ENCODE measurements at regions not wholly inside any gene's neighbourhood (a gene's known extent, or its start where the extent isn't known, plus 50 kb on each side); places are given as distances from the start of the nearest gene placed in this dataset.
"Not testable (repeated sequence)": the region's sequence is repeated elsewhere in the genome, so short reads cannot be mapped to it uniquely, and the experiment has no call there.

DNA sequence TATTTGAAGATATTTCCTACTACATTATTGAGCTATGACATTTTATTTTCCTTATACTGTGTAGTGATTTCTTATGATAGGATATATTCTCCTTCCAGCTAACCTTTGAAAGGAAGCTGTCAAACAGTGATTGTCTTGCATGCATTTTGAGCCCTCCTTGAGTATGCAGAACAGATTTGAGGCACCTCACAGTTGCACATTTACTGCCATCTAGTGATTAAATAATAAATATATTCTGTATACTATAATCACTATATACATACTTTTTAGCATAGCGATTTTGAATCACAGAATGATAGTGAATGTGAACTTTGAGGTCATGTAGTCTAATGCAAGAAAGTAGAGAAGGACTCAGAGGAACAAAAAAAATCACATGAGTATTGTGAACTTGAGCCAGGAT, 268.4 kb upstream of the CDH19 start:
- H3K4me3 ChIP-seq (ENCODE audit: low read depth, low read length): no peak overlapping the region
- no peak overlapping the region for H3K27ac ChIP-seq (ENCODE audit: low read depth, low read length)
- no peaks in the 10 kb centered on the region for H3K27me3 ChIP-seq (ENCODE audit: control insufficient read depth, insufficient read depth, low read length)
- H3K9me3 ChIP-seq (ENCODE audit: control insufficient read depth, insufficient read depth, low read length): no peaks in the 10 kb centered on the region
- H3K4me1 ChIP-seq (ENCODE audit: control insufficient read depth, insufficient read depth, low read length): no peaks in the 10 kb centered on the region
- DNase-seq (ENCODE audit: low read depth in 4 of 6, low spot score in 6 of 6): peak in 4 of 6 donors; percentile 7 to 84 (median 30)
- H3K36me3 ChIP-seq (ENCODE audit: control insufficient read depth, insufficient read depth, low read length): no peaks in the 10 kb centered on the region
- no CpG with 5 or more reads among the region's 1 CpG for WGBS (ENCODE audit: insufficient coverage)

DNA sequence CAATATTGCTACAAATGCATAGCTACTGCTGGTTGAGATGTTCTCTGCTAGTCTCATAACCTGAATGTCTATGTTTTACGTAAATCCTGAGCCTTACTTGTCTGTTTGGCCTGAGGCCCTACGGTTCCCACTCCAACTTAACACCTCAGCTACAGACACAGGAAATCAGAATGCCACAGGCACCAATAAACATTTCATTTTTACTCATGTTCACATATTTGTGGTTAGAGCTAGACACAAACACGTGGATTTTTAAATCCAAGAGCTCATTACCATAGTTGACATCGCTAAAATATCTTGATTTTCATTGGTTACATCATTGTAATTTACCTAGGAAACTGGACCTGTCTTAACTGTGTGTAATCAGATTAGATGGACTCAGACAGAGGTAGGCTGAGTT, 263.8 kb upstream of the CDH19 start:
- H3K36me3 ChIP-seq (ENCODE audit: control insufficient read depth, insufficient read depth, low read length): no peaks in the 10 kb centered on the region
- no peak overlapping the region for H3K27ac ChIP-seq (ENCODE audit: low read depth, low read length)
- H3K4me1 ChIP-seq (ENCODE audit: control insufficient read depth, insufficient read depth, low read length): no peaks in the 10 kb centered on the region
- H3K27me3 ChIP-seq (ENCODE audit: control insufficient read depth, insufficient read depth, low read length): no peaks in the 10 kb centered on the region
- no peak for DNase-seq (ENCODE audit: low read depth in 4 of 6, low spot score in 6 of 6)
- H3K9me3 ChIP-seq (ENCODE audit: control insufficient read depth, insufficient read depth, low read length): no peaks in the 10 kb centered on the region
- H3K4me3 ChIP-seq (ENCODE audit: low read depth, low read length): no peak overlapping the region
- WGBS (ENCODE audit: insufficient coverage): 100% methylated on average over 2 of the region's 4 CpGs

DNA sequence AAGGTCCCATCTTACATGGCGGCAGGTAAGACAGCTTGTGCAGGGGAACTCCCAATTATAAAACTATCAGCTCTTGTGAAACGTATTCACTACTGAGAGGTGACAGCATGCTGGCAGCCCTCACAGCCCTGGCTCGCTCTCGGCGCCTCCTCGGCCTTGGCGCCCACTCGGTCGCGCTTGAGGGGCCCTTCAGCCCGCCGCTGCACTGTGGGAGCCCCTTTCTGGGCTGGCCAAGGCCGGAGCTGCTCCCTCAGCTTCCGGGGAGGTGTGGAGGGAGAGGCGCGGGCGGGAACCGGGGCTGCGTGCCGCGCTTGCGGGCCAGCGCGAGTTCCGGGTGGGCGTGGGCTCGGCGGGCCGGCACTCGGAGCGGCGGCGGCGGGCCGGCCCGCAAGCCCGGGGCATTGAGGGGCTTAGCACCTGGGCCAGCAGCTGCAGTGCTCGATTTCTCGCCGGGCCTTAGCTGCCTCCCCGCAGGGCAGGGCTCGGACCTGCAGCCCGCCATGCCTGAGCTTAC, 262.6 kb upstream of the CDH19 start:
- H3K27me3 ChIP-seq (ENCODE audit: control insufficient read depth, insufficient read depth, low read length); H3K9me3 ChIP-seq (ENCODE audit: control insufficient read depth, insufficient read depth, low read length); H3K4me1 ChIP-seq (ENCODE audit: control insufficient read depth, insufficient read depth, low read length); DNase-seq (ENCODE audit: low read depth in 4 of 6, low spot score in 6 of 6); H3K36me3 ChIP-seq (ENCODE audit: control insufficient read depth, insufficient read depth, low read length); H3K4me3 ChIP-seq (ENCODE audit: low read depth, low read length); H3K27ac ChIP-seq (ENCODE audit: low read depth, low read length): not testable (repeated sequence)
- WGBS (ENCODE audit: insufficient coverage): 98% methylated on average over 33 of the region's 43 CpGs

DNA sequence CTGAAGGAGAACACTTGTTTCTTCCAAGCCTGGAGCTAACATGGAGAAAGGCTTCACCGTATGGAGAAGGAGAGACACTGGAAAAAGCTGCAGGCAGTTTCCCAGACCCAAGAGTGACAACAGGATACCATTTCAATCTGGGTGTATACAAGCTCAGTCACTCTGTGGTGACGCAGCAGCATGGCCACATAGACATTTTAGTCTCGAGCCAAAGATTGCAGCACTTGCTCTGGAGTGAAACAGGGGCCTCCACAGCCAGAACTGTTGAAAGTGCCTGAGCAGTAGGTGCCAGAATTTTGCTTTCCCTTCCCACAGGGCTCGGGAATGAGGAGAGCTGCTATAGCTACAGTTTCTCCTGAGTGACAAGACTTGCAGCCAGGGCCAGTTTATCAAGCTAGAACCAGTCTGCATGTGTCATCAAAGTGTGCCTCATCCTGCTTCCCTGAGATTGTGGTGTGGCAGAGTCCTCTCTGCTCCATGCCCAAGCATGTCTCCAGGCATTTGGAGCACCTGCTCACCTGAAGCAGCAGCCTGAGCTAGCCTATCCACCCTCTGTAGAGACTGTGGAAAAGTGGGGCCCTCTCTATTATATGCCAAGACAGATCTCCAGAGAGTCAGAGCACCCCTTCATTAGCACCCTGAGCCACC, 234.6 kb upstream of the CDH19 start:
- WGBS (ENCODE audit: insufficient coverage): 98% methylated on average over 4 of the region's 4 CpGs
- no peaks in the 10 kb centered on the region for H3K9me3 ChIP-seq (ENCODE audit: control insufficient read depth, insufficient read depth, low read length)

DNA sequence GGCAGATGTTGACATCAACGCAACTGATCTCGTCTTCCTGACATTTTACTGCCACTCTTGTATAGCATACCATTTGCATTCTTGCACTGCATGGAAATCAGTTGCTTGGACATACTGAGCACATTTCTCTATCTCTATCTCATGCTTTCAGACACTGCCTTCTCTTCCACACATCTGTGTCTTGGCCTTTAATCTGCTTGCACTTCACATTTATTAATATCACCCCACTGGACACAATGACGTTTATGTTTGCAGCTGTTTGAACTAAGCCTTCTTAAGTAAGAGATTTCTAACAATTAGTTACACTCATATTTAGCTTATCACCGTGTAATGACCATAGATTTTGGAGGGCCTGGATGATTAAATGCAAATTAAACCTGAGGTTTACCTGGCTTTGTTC, 229.8 kb upstream of the CDH19 start:
- no peaks in the 10 kb centered on the region for H3K27me3 ChIP-seq (ENCODE audit: control insufficient read depth, insufficient read depth, low read length)
- H3K36me3 ChIP-seq (ENCODE audit: control insufficient read depth, insufficient read depth, low read length): no peaks in the 10 kb centered on the region
- no peaks in the 10 kb centered on the region for H3K9me3 ChIP-seq (ENCODE audit: control insufficient read depth, insufficient read depth, low read length)
- no peak for DNase-seq (ENCODE audit: low read depth in 4 of 6, low spot score in 6 of 6)
- 100% methylated on average over 2 of the region's 4 CpGs for WGBS (ENCODE audit: insufficient coverage)
- H3K4me3 ChIP-seq (ENCODE audit: low read depth, low read length): no peak overlapping the region
- no peak overlapping the region for H3K27ac ChIP-seq (ENCODE audit: low read depth, low read length)
- H3K4me1 ChIP-seq (ENCODE audit: control insufficient read depth, insufficient read depth, low read length): no peaks in the 10 kb centered on the region

More for the DNA sequence above, 234.6 kb upstream of the CDH19 start:
- H3K36me3 ChIP-seq (ENCODE audit: control insufficient read depth, insufficient read depth, low read length): no peaks in the 10 kb centered on the region
- DNase-seq (ENCODE audit: low read depth in 4 of 6, low spot score in 6 of 6): no peak
- H3K4me3 ChIP-seq (ENCODE audit: low read depth, low read length): no peak overlapping the region
- H3K4me1 ChIP-seq (ENCODE audit: control insufficient read depth, insufficient read depth, low read length): no peaks in the 10 kb centered on the region
- H3K27ac ChIP-seq (ENCODE audit: low read depth, low read length): no peak overlapping the region
- H3K27me3 ChIP-seq (ENCODE audit: control insufficient read depth, insufficient read depth, low read length): no peaks in the 10 kb centered on the region

DNA sequence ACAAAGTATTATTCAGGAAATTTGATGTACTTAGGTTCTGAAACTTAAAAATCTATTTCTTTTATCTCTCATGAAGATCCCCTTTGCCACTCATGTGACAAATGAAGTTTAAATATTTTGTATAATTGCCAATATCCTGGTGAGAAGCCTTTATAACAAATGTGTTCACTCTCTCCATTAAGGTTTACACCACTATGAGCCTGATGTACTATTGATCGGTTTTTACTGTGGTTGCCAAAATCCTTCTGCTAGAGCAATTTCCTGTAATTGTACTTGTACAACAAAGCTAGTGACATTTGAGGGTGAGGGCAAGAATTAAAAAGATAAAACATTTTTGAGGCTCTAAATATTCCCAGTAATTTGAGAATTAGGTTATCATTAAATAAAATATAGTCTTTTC, 222.3 kb upstream of the CDH19 start:
- H3K27ac ChIP-seq (ENCODE audit: low read depth, low read length): no peak overlapping the region
- H3K36me3 ChIP-seq (ENCODE audit: control insufficient read depth, insufficient read depth, low read length): no peaks in the 10 kb centered on the region
- no peak overlapping the region for H3K4me3 ChIP-seq (ENCODE audit: low read depth, low read length)
- no peaks in the 10 kb centered on the region for H3K27me3 ChIP-seq (ENCODE audit: control insufficient read depth, insufficient read depth, low read length)
- no peaks in the 10 kb centered on the region for H3K4me1 ChIP-seq (ENCODE audit: control insufficient read depth, insufficient read depth, low read length)
- no CpG with 5 or more reads among the region's 1 CpG for WGBS (ENCODE audit: insufficient coverage)
- no peaks in the 10 kb centered on the region for H3K9me3 ChIP-seq (ENCODE audit: control insufficient read depth, insufficient read depth, low read length)
- peak in 1 of 6 donors; percentile 21 for DNase-seq (ENCODE audit: low read depth in 4 of 6, low spot score in 6 of 6)

DNA sequence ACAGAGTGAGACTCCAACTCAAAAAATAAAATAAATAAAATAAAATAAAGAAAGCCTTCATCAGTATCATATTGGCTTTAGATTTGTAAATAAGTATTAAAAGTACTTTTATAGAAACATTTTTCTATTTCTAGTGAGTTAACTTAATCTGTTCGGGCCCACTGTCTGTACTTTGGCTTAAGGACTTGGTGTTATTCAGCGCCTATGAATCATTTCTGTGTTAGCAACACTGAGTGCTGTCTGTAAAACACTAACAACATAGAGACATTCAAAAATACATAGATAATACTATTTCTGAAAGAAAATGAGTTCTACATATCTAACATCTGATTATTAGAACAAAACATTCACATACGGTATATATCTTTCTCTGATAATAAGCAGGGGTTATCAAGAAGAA, 221.5 kb upstream of the CDH19 start:
- WGBS (ENCODE audit: insufficient coverage): no CpG with 5 or more reads among the region's 3 CpGs
- Histone ChIP-seq H3K36me3 (ENCODE audit: control insufficient read depth, insufficient read depth, low read length) (no peaks in the 10 kb centered on the region), H3K4me1 (ENCODE audit: control insufficient read depth, insufficient read depth, low read length) (no peaks in the 10 kb centered on the region), H3K4me3 (ENCODE audit: low read depth, low read length) (no peak overlapping the region), H3K27me3 (ENCODE audit: control insufficient read depth, insufficient read depth, low read length) (no peaks in the 10 kb centered on the region), H3K9me3 (ENCODE audit: control insufficient read depth, insufficient read depth, low read length) (no peaks in the 10 kb centered on the region), H3K27ac (ENCODE audit: low read depth, low read length) (no peak overlapping the region)
- no peak for DNase-seq (ENCODE audit: low read depth in 4 of 6, low spot score in 6 of 6)

DNA sequence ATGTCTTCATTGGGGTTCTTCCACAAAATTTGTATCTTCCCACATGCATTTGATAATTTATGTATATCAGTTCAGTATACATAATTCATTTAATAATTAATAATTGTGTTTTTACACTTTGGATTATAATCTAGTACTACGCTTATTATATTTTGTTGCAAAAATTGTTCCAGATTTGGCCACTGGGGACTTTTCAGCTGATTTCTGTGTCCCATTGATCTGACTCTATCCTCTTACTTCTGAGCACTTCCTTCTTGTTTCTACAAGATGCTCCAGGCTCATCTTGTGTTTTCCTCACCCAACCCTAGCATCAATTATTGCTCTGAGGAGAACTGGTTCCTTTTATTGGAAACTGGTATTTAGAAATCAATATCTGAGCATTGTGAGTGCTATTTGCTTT, 215.3 kb upstream of the CDH19 start:
- WGBS (ENCODE audit: insufficient coverage): no CpG with 5 or more reads among the region's 1 CpG
- Histone ChIP-seq H3K27ac (ENCODE audit: low read depth, low read length) (no peak overlapping the region), H3K36me3 (ENCODE audit: control insufficient read depth, insufficient read depth, low read length) (no peaks in the 10 kb centered on the region), H3K4me1 (ENCODE audit: control insufficient read depth, insufficient read depth, low read length) (no peaks in the 10 kb centered on the region), H3K9me3 (ENCODE audit: control insufficient read depth, insufficient read depth, low read length) (no peaks in the 10 kb centered on the region), H3K4me3 (ENCODE audit: low read depth, low read length) (no peak overlapping the region), H3K27me3 (ENCODE audit: control insufficient read depth, insufficient read depth, low read length) (no peaks in the 10 kb centered on the region)
- no peak for DNase-seq (ENCODE audit: low read depth in 4 of 6, low spot score in 6 of 6)

DNA sequence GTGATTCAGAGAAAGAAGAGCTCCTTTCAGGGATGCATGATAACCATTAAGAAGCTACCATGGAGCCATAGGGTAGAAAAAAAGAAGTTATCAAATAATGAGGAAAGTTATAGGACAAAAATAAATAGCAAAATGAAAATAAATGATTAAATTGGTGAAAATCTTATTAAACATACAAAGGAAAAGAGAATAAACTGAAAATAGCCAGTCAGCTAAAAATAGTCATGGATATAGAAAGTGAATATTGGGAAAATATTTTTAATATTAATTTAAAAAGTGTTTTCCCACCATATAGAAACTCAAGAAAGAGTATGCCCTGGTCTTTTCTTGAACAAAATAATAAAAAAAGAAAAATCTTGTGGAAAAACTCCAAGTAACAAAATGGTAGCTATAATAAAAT, 209.2 kb upstream of the CDH19 start:
- Histone ChIP-seq H3K27ac (ENCODE audit: low read depth, low read length) (no peak overlapping the region), H3K4me1 (ENCODE audit: control insufficient read depth, insufficient read depth, low read length) (no peaks in the 10 kb centered on the region), H3K9me3 (ENCODE audit: control insufficient read depth, insufficient read depth, low read length) (no peaks in the 10 kb centered on the region), H3K4me3 (ENCODE audit: low read depth, low read length) (no peak overlapping the region), H3K27me3 (ENCODE audit: control insufficient read depth, insufficient read depth, low read length) (no peaks in the 10 kb centered on the region), H3K36me3 (ENCODE audit: control insufficient read depth, insufficient read depth, low read length) (no peaks in the 10 kb centered on the region)
- DNase-seq (ENCODE audit: low read depth in 4 of 6, low spot score in 6 of 6): no peak

DNA sequence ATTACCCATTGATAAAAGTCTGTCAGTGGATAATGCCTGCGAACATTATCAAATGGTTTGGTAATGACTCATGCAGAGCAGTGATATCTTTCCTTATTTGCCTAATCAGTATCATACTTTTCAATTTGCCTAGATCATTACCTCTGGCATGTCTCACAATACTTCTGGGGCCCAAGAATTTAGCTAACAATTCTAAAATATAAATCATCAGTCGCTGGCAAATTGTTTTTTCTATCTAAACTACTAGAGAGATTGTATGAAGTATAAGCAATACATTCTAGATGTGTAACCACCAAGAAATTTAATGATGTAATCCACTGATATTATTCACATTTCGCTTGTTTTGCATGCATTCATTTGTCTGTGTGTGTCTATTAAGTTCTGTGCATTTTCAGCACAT, 191.2 kb upstream of the CDH19 start:
- no CpG with 5 or more reads among the region's 3 CpGs for WGBS (ENCODE audit: insufficient coverage)
- no peak for DNase-seq (ENCODE audit: low read depth in 4 of 6, low spot score in 6 of 6)
- no peaks in the 10 kb centered on the region for H3K36me3 ChIP-seq (ENCODE audit: control insufficient read depth, insufficient read depth, low read length)
- no peak overlapping the region for H3K27ac ChIP-seq (ENCODE audit: low read depth, low read length)
- H3K27me3 ChIP-seq (ENCODE audit: control insufficient read depth, insufficient read depth, low read length): no peaks in the 10 kb centered on the region
- H3K4me3 ChIP-seq (ENCODE audit: low read depth, low read length): no peak overlapping the region
- no peaks in the 10 kb centered on the region for H3K9me3 ChIP-seq (ENCODE audit: control insufficient read depth, insufficient read depth, low read length)
- no peaks in the 10 kb centered on the region for H3K4me1 ChIP-seq (ENCODE audit: control insufficient read depth, insufficient read depth, low read length)

Data from spinal cord (tissue), 9 donors.